ENCODE measurements at regions not wholly inside any gene's neighbourhood (a gene's known extent, or its start where the extent isn't known, plus 50 kb on each side); places are given as distances from the start of the nearest gene placed in this dataset.
"Not testable (repeated sequence)": the region's sequence is repeated elsewhere in the genome, so short reads cannot be mapped to it uniquely, and the experiment has no call there.

GRCh38 chr12:43245947-43246346 lies 306.1 kb downstream of the ADAMTS20 start:
- DNase-seq = no peak

GRCh38 chr12:43241986-43242385 lies 310.0 kb downstream of the ADAMTS20 start:
- no peak for DNase-seq

DNA sequence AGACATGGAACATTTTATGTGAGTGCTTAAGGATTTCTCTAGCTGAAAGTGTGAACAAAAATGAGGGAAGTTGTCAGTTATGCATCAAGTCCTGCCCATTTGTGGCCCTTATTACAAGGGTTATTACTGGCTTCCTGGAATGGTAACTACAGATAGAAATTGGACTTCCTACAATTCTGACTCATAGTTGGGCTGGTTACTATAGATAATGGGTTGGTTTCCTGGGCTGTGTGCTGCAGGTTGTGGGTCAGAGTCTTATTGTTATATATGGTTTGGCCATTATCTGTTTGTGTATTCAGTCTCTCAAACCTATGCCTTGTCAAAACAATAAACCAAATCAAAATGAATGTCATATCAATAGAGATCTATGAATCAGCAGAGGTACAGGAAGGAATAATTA lies 313.7 kb downstream of the ADAMTS20 start:
- no peak for DNase-seq

DNA sequence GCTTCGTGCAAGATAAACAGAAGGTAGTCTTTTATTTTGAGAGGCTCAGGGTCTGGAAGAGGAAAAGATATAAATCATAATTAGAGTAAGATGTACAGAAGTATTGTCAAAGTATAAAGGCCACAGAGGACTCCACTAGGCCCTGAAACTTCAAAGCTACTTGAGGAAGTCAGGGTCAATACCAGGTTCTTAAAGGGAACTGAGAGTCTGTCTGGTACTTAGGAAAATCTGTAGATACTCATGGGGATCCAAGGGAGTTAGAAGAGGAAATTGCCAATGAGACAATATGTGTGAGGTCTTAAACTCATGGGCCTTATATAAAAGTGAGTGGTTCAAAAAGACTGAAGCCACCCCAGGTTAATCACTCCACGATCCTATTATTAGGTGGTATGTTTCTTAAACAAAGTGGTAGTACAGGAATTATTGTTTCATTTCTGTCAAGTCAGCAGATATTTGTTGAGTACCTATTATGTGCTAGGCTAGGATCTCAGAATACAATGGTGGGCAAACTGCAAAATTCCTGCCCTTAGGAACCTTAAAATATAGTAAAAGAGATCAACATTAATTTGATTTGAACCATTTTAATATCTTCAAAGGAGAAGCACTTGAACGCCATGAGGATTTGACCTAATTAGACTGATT lies 314.6 kb downstream of the ADAMTS20 start:
- DNase-seq = no peak

DNA sequence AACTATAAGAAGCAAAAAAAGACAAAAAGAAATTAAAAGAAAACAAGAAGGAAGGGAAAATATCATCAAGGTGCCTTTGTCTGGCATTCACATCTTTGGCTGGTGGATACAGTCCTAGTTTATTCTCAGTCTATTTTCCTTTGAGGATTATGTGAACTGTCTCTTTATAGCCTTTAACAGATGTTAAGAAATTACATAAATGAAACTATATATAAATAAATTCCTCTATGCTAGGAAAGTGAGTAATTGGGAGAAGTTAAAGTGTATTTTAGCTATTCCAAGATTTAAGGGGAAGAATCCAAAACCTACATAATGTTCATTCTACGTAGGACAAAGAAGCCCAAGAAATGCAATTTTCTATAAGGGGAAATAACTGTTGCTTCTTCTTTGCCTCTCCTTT lies 316.3 kb downstream of the ADAMTS20 start:
- DNase-seq = no peak

- no peak for DNase-seq
Measured at GRCh38 chr12:43233861-43234260, 318.1 kb downstream of the ADAMTS20 start.

DNA sequence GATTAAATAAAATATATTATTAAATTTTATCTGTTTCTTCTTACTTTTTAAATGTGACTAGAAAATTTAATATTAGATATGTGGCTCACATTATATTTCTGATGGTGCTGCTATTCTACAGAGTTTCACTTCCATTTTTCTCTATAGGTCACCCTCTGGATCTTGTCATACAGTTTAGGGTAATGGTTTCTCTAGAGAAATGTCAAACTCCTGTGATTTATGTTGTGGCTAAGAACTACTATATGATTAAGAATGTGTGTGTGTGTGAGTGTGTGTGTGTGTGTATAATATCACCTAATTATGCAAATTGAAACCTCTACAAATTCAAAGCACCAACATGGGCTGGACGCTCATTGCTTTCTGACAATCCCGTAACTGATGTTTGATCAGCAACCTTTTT lies 325.9 kb downstream of the ADAMTS20 start:
- DNase-seq = no peak

DNA sequence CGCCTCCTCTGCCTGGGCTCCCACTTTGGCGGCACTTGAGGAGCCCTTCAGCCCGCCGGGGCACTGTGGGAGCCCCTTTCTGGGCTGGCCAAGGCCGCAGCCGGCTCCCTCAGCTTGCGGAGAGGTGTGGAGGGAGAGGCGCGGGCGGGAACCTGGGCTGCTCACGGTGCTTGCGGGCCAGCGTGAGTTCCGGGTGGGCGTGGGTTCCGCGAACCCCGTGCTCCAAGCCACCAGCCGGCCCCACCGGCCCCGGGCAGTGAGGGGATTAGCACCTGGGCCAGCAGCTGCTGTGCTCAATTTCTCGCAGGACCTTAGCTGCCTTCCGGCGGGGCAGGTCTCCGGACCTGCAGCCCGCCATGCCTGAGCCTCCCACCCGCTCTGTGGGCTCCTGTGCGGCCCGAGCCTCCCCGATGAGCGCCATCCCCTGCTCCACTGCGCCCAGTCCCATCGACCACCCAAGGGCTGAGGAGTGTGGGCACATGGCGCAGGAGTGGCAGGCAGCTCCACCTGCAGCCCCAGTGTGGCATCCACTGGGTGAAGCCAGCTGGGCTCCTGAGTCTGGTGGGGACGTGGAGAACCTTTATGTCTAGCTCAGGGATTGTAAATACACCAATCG lies 327.7 kb downstream of the ADAMTS20 start:
- DNase-seq = not testable (repeated sequence)

- no peak for DNase-seq
Measured at GRCh38 chr12:43222796-43223195, 329.2 kb downstream of the ADAMTS20 start.

- DNase-seq = no peak
Measured at GRCh38 chr12:43221216-43221615, 330.8 kb downstream of the ADAMTS20 start.

GRCh38 chr12:43216490-43216889 lies 335.5 kb downstream of the ADAMTS20 start:
- no peak for DNase-seq

DNA sequence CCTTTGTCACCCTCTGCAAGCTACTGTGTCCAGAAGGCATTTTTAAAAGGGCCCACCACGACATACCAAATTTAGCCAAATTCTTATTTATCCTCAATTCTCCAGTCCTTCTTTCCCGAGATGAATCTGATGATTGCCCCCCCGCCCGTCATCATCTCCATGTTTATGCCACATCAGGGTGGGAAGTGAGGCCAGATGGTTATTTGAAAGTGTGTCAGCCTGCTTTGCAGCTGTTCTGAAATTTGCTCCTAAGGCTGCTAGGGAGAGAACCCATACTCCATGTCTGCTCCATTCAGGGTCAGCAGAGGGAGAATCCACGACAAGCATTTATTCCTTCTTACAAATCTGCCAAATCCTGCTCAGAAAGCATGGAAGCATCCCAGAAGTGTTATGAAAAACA lies 337.8 kb downstream of the ADAMTS20 start:
- no peak for DNase-seq

DNA sequence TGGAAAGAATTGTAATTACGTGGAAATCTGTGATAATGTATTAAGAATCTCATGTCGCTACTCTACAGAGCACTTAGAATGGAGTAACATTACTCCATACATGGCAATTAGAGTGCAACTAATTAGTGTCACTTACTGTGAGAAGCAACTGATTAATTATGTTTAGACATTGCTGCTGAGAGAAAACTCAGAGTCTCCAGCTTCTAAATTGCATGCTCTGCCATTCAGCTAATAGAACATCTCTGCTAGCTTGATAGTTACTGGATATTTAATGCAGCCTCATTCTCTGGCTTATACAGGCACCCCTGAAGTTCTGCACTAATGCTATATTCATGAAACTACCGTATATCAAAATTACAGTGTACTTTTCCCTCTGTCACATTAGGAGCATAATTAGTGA lies 338.4 kb downstream of the ADAMTS20 start:
- DNase-seq = no peak

DNA sequence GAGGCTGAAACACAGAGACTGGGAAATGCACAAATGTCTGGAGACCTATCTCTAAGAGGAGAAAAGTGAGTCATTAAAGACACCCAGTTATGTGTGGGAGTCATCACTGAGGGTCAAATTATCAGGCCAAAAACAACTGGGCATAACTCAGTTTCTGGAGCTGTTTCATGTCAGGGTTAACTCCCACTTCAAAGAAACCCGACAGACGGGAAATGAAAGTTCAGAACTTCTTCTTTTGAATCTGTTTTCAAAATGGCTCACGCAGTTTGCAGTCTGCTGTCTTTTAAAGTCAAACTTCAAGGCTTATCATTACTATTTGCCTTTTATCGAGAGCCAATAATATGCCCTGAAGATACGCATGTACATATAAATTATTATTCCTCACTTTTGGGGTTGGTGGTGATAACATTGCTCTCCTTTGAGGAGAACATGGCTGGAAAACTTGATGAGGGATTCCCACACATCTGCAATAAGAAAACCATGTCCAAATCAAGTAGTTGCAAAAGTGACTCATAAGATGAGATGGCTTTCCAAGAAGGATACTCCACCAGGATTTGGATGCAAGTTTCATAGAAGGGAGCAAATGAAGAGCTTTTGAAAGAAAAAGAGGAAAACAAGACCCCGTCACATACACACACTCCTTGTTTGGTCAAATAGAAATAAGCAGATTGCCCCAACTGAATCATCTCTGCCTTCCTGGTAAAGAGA lies 341.4 kb downstream of the ADAMTS20 start:
- DNase-seq = peak; percentile 44

DNA sequence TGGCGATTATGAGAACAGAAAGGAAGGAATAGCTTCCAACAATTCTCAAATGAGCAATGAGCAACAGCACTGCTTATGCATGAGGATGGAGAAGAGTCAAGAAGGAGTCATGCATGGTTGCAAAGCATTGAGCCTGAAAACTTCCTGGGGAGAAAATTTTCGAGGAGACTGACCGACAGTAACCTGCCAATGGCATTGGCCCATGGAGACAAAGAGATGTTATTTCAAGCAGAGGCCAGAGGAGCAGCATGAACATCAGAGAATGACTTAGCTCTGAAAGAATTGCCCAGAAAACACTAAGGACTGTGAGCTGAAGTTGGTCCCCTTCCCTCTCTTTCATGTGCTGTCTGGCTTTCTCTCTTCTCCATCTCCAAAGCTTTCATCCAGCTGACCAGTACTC lies 343.4 kb downstream of the ADAMTS20 start:
- no peak for DNase-seq

DNA sequence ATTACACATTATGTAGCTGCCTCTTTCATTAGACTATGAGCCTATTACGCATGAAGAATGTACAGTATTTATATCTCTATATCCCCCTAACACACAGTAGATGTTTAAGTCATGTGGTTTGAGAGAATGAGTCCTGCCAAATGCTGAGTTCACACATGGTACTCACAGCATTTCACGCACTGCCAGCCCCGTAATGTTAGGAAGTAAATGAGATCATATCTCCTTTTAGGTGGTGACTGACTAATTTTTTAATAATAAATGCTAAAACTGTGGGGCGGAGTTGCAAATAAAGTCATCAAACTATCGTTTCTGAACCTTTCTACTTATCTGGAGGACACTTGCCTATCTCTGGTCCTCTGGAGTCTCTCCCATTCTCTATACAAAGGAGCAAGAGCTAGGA lies 343.8 kb downstream of the ADAMTS20 start:
- no peak for DNase-seq

GRCh38 chr12:43206396-43206795 lies 345.6 kb downstream of the ADAMTS20 start:
- no peak for DNase-seq

DNA sequence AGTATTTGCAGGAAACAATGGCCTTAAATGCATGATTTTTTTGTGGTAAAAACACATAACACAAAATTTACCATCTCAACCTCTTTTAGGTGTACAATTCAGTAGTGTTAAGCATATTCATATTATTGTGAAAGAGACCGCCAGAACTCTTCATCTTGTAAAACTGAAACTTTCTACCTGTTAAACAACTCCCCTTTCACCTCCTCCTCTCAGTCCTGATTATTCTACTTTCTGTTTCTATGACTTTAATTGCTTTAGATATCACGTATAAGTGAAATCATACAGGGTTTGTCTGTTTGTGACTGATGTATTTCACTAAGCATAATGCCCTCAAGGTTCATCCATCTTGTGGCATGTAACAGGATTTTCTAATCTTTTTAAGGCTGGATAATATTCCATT lies 353.4 kb downstream of the ADAMTS20 start:
- no peak for DNase-seq

DNA sequence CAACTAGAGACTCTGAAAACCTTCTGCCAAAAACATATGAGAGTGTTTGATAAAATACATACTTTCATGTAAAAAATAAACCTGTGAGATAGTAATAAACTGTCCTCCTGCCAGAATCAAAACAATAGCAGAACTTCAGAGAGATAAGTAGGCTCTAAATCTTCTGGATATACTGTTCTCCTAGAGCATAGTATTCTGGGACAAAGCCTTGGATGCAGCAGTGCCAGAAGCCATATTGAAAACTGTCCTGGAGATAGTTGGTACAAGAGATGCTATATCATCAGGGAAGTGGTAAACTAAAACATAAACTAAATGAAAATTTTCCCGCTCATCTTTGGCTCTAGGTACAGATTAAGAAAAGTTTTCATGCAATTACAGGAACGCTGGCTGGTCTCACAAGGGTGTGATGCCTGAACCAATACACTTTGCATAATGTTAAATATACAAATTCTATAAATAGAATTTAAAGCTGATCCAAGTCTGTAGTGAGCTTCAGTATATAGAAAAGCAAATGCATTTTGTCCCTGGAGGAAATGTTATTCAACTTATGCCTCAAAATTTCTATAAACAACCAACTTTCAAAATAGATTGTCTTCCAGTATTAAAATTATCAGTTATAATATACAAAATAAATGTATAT lies 355.6 kb downstream of the ADAMTS20 start:
- DNase-seq = no peak

DNA sequence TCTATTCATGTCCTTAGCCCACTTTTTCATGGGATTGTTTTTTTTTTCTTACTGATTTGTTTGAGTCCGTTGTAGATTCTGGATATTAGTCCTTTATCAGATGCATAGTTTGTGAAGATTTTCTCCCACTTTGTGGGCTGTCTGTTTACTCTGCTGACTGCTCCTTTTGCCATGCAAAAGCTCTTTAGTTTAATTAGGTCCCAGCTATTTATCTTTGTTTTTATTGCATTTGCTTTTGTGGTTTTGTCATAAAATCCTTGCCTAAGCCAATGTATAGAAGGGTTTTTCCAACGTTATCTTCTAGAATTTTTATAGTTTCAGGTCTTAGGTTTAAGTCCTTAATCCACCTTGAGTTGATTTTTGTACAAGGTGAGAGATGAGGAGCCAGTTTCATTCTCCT lies 358.9 kb downstream of the ADAMTS20 start:
- not testable (repeated sequence) for DNase-seq

- DNase-seq = not testable (repeated sequence)
Measured at GRCh38 chr12:43192442-43192841, 359.6 kb downstream of the ADAMTS20 start.

DNA sequence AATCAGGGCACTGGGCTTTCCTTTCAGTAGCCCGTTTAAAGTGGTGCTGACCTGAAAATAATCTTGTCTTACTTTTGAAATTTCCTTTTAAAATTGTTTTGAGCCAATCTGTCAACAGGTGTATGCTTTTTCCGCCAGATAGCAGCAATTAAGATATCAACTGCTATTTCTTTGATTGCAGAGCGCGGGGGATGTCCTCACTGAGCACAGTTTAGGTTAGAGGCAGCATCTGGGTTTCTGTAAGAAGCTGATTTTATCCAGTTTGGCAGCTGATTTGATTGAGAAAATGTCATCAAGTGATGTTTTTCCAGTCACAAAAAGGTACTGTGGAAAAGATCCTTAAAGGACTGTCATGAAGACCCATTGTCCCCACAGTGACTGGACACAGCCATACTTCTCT lies 371.8 kb downstream of the ADAMTS20 start:
- DNase-seq = no peak

DNA sequence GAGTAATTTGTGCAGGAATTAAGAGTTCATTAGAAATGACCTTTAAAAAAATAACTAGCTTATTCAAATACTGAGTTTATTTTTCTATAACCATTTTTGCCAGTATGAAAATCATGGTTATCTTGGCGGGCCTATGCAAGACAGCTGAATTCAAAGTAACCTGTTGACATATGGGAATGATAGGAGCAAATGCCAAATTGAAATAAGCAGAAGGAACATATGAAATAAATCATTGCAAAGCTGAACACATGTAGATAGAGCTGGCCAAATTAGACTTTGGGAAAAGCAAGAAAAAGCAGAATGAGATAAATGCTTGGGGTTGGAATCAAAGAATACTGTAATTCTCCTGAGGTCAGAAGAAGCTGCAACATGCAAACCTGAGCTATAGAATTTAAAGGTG lies 372.5 kb downstream of the ADAMTS20 start:
- DNase-seq = no peak

- no peak for DNase-seq
Measured at GRCh38 chr12:43177276-43177675, 374.7 kb downstream of the ADAMTS20 start.

Measured in SIG-M5 (cell line).